ENCODE measurements at regions not wholly inside any gene's neighbourhood (a gene's known extent, or its start where the extent isn't known, plus 50 kb on each side); places are given as distances from the start of the nearest gene placed in this dataset.

- no peak for TF ChIP-seq EZH2phosphoT487 (IDR thresholded peaks at IDR 0.05; ENCODE audit: borderline replicate concordance, low read length)
- TF ChIP-seq, protein P1, sequence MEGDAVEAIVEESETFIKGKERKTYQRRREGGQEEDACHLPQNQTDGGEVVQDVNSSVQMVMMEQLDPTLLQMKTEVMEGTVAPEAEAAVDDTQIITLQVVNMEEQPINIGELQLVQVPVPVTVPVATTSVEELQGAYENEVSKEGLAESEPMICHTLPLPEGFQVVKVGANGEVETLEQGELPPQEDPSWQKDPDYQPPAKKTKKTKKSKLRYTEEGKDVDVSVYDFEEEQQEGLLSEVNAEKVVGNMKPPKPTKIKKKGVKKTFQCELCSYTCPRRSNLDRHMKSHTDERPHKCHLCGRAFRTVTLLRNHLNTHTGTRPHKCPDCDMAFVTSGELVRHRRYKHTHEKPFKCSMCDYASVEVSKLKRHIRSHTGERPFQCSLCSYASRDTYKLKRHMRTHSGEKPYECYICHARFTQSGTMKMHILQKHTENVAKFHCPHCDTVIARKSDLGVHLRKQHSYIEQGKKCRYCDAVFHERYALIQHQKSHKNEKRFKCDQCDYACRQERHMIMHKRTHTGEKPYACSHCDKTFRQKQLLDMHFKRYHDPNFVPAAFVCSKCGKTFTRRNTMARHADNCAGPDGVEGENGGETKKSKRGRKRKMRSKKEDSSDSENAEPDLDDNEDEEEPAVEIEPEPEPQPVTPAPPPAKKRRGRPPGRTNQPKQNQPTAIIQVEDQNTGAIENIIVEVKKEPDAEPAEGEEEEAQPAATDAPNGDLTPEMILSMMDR (IDR thresholded peaks at IDR 0.05; ENCODE audit: low read depth, low read length, poor library complexity, severe bottlenecking): no peak
Observed at GRCh38 chr7:115178835-115179234, 256.9 kb downstream of the MDFIC start.
